ENCODE measurements at regions not wholly inside any gene's neighbourhood (a gene's known extent, or its start where the extent isn't known, plus 50 kb on each side); places are given as distances from the start of the nearest gene placed in this dataset.

DNA sequence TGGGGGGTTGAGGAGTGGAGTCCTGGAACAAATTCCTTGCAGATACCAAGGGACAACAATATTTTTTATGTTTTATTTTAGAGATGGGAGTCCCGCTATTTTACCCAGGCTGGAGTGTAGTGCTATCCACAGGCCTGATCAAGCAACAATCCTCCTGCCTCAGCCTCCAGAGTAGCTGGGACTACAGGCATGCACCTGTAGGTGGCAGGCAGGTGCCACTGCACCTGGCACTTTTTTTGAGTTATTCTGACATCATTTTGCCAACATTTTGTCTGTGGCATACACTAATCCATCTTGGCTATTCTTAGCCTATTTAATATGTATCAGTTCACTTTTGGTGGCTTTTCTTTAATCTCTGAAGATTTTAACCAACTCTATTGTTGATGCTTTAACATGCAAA, 317.8 kb upstream of the MTPN start:
- TF ChIP-seq, protein P1, sequence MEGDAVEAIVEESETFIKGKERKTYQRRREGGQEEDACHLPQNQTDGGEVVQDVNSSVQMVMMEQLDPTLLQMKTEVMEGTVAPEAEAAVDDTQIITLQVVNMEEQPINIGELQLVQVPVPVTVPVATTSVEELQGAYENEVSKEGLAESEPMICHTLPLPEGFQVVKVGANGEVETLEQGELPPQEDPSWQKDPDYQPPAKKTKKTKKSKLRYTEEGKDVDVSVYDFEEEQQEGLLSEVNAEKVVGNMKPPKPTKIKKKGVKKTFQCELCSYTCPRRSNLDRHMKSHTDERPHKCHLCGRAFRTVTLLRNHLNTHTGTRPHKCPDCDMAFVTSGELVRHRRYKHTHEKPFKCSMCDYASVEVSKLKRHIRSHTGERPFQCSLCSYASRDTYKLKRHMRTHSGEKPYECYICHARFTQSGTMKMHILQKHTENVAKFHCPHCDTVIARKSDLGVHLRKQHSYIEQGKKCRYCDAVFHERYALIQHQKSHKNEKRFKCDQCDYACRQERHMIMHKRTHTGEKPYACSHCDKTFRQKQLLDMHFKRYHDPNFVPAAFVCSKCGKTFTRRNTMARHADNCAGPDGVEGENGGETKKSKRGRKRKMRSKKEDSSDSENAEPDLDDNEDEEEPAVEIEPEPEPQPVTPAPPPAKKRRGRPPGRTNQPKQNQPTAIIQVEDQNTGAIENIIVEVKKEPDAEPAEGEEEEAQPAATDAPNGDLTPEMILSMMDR (IDR thresholded peaks at IDR 0.05; ENCODE audit: low read length), result peak; percentile 50
- TF ChIP-seq EZH2 (IDR thresholded peaks at IDR 0.05; ENCODE audit: borderline replicate concordance, low read length), result no peak

All from OCI-LY1 (cell line).